HepG2 (cell line): ENCODE measurements at regions not wholly inside any gene's neighbourhood (a gene's known extent, or its start where the extent isn't known, plus 50 kb on each side); places are given as distances from the start of the nearest gene placed in this dataset.

Source experiments
- ATAC-seq: fragments of 200-7000 bp; cut with Tn5 transposase; 3 replicates; pipeline ENCODE4 v1.9.1; 2020; ENCODE audit warnings: mild to moderate bottlenecking, moderate library complexity
- BruUV-seq: library from RNA; stranded (reverse); fragments of 400-500 nt; replicated peaks from 2 replicates; lab custom pipeline; 2021; lab: Mats Ljungman, UMichigan
- CTCF ChIA-PET: fragments of 300-600 bp; formaldehyde crosslinking; extraction: SDS; loops from one replicate; lab custom pipeline; 2021; ENCODE audit warnings: low total read pairs, inconsistent platforms, low intra/inter-chr PET ratio; lab: Yijun Ruan, JAX
- POLR2A ChIA-PET: fragments of 350-600 bp; sonication (Branson Sonifier 250); formaldehyde crosslinking; loops from one replicate; lab custom pipeline; 2020; ENCODE audit warnings: antibody characterized with exemption, inconsistent platforms; lab: Yijun Ruan, JAX
- DNase-seq: peaks from one replicate; pipeline ENCODE4 v3.0.0-alpha.2; 2015; ENCODE audit warnings: low spot score
- FAIRE-seq: peaks from 3 replicates; lab custom pipeline; 2011; peaks lifted over from hg19 to GRCh38; lab: Jason Lieb, UNC
- H2AFZ ChIP-seq: one replicate; pipeline ENCODE4 v1.6.1; 2011; ENCODE audit warnings: low read length, inconsistent platforms
- H3K27ac ChIP-seq: fragments of 300-600 bp; 3 replicates; pipeline ENCODE4 v1.8.0; 2011; ENCODE audit warnings: mixed run types, mild to moderate bottlenecking, mixed read lengths, low read length, inconsistent platforms; ENCODE audit not compliant: insufficient read depth; ENCODE audit errors: extremely low read length
- H3K27me3 ChIP-seq, 2 experiments: fragments of 200-600 bp in 1 of 2; 2 replicates in 1 of 2; 3 replicates in 1 of 2; pipeline versions ENCODE4 v1.6.0 to v1.8.0; 2011; ENCODE audit warnings: low read length in 2 of 2, mild to moderate bottlenecking in 2 of 2, moderate library complexity in 2 of 2, inconsistent platforms in 1 of 2; ENCODE audit not compliant: insufficient read depth in 2 of 2, control insufficient read depth in 1 of 2
- H3K36me3 ChIP-seq, 2 experiments: fragments of 200-600 bp in 1 of 2; replicated peaks in 1 of 2; 2 replicates in 1 of 2; 3 replicates in 1 of 2; pipeline versions ENCODE4 v1.5.1 to v1.8.0; 2011; ENCODE audit warnings: low read length in 2 of 2, inconsistent platforms in 1 of 2; ENCODE audit not compliant: insufficient read depth in 2 of 2, control insufficient read depth in 1 of 2
- H3K4me1 ChIP-seq: 2 replicates; pipeline ENCODE4 v1.5.1; 2012; ENCODE audit warnings: low read length, inconsistent platforms; ENCODE audit not compliant: insufficient read depth
- H3K4me2 ChIP-seq: 2 replicates; pipeline ENCODE4 v1.6.0; 2011; ENCODE audit warnings: low read depth, low read length, inconsistent platforms
- H3K4me3 ChIP-seq, 3 experiments: fragments of 200-600 bp in 1 of 3; sonication (generic), shearing (Covaris generic) in 1 of 3; replicated peaks in 1 of 3; 2 replicates each; pipeline ENCODE4 v1.5.1; 2011 to 2016; ENCODE audit warnings: low read length in 3 of 3, inconsistent platforms in 2 of 3, low read depth in 2 of 3, mild to moderate bottlenecking in 2 of 3, control low read depth in 1 of 3, mixed read lengths in 1 of 3; ENCODE audit not compliant: insufficient read depth in 1 of 3
- H3K79me2 ChIP-seq: one replicate; pipeline ENCODE4 v1.6.1; 2011; ENCODE audit warnings: low read length, inconsistent platforms; ENCODE audit not compliant: insufficient read depth
- H3K9ac ChIP-seq: 2 replicates; pipeline ENCODE4 v1.6.0; 2011; ENCODE audit warnings: mild to moderate bottlenecking, low read depth, low read length, inconsistent platforms; ENCODE audit not compliant: insufficient read depth
- H3K9me3 ChIP-seq: 2 replicates; pipeline ENCODE4 v1.5.1; 2012; ENCODE audit warnings: mild to moderate bottlenecking, low read length
- H4K20me1 ChIP-seq: 2 replicates; pipeline ENCODE4 v1.6.0; 2011; ENCODE audit warnings: inconsistent platforms, mild to moderate bottlenecking, low read length, moderate library complexity; ENCODE audit not compliant: insufficient read depth
- CBX2 ChIP-seq, 2 experiments: fragments of 200-600 bp in 1 of 2; sonication (generic); formaldehyde crosslinking in 1 of 2; IDR thresholded peaks; 2 replicates each; pipeline versions ENCODE4 v1.7.0 to v1.8.1; 2018 to 2022; ENCODE audit warnings: low read depth in 2 of 2, low read length in 1 of 2, mild to moderate bottlenecking in 1 of 2, missing genetic modification reagents in 1 of 2
- HES4 ChIP-seq: sonication (generic); formaldehyde crosslinking; IDR thresholded peaks from 2 replicates; pipeline ENCODE4 v1.9.0; 2021; ENCODE audit warnings: mild to moderate bottlenecking, missing genetic modification reagents, borderline replicate concordance
- HOXD1 ChIP-seq: sonication (generic); formaldehyde crosslinking; IDR thresholded peaks from 2 replicates; pipeline ENCODE4 v1.5.0; 2020; ENCODE audit warnings: missing genetic modification reagents
- PPARG ChIP-seq: conservative IDR thresholded peaks from 2 replicates; pipeline ENCODE4 v1.6.1; 2016; ENCODE audit warnings: missing biosample characterization, missing genetic modification reagents
- RBM39 ChIP-seq: fragments of 200-400 bp; formaldehyde crosslinking; IDR thresholded peaks from one replicate; pipeline ENCODE4 v1.6.1; 2018; ENCODE audit warnings: antibody characterized with exemption, mild to moderate bottlenecking, low read depth, low read length; ENCODE audit not compliant: poor library complexity, severe bottlenecking
- SMARCE1 ChIP-seq: fragments of 450-650 bp; IDR thresholded peaks from 2 replicates; pipeline ENCODE4 v1.6.1; 2017; ENCODE audit warnings: borderline replicate concordance
- ZNF572 ChIP-seq: sonication (generic); formaldehyde crosslinking; IDR thresholded peaks from 2 replicates; pipeline ENCODE4 v1.5.1; 2020; ENCODE audit warnings: mild to moderate bottlenecking, missing genetic modification reagents
- WGBS: methylation state at CpG from one replicate; pipeline ENCODE4 v1.1.6; 2017; ENCODE audit warnings: low lambda C conversion rate; 5-methylcytosine and 5-hydroxymethylcytosine counted together
- in situ Hi-C: cut with HindIII; loops from 2 replicates; pipeline ENCODE4 v1.10.0; 2017; ENCODE audit warnings: low pct_unique_long_range_greater_than_20kb; ENCODE audit not compliant: extremely low pct_ligation_motif_present
- intact Hi-C: fragments of 100-400 bp; cut with micrococcal nuclease; formaldehyde crosslinking; loops from one replicate; pipeline ENCODE4 v1.10.0; 2022; ENCODE audit not compliant: unreplicated experiment
- TF ChIP-seq, protein P1 (sequence below), 2 experiments: sonication (generic) in 1 of 2; formaldehyde crosslinking in 1 of 2; IDR thresholded peaks; 2 replicates each; pipeline versions ENCODE4 v1.4.0 to v1.6.1; 2018 to 2020; ENCODE audit warnings: missing genetic modification reagents in 2 of 2, borderline replicate concordance in 1 of 2, low read depth in 1 of 2, mild to moderate bottlenecking in 1 of 2, missing biosample characterization in 1 of 2
- TF ChIP-seq, protein P2 (sequence below): sonication (generic); formaldehyde crosslinking; IDR thresholded peaks from 2 replicates; pipeline ENCODE4 v1.5.0; 2020; ENCODE audit warnings: mild to moderate bottlenecking, missing genetic modification reagents, moderate library complexity
- TF ChIP-seq, protein P3 (sequence below): IDR thresholded peaks from 2 replicates; pipeline ENCODE4 v1.6.1; 2016; ENCODE audit warnings: low read depth, control low read depth
- TF ChIP-seq, protein P4 (sequence below): sonication (generic); formaldehyde crosslinking; IDR thresholded peaks from 2 replicates; pipeline ENCODE4 v1.4.0; 2020; ENCODE audit warnings: missing genetic modification reagents

DNA sequence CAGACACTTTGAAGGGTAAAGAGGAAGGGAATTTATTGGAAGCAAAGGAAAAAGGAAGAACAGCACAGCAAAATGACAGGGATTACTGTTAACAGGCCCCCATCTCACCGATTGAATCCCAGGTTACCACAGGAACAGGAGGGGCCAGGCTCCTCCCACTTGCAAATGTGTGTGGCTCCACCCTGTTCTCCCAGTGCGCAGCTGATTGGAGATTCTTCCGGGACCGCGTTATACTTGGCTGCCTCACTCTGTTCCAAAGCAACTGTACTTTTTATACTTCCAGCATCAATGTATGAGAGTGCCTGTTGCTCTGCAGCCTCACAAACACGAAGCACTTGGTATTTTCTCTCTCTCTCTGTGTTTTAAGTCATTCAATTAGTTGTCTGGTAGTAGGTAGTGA, 273.6 kb upstream of the MDGA2 start:
- no peak for DNase-seq
- Histone ChIP-seq H3K4me1 (no peaks in the 10 kb centered on the region), H3K27me3 (no peaks in the 10 kb centered on the region), H3K9ac (no peak overlapping the region), H3K4me3 (no peak overlapping the region), H2AFZ (no peak overlapping the region), H4K20me1 (no peaks in the 10 kb centered on the region), H3K79me2 (no peaks in the 10 kb centered on the region), H3K27ac (no peak overlapping the region), H3K36me3 (no peaks in the 10 kb centered on the region), H3K9me3 (peaks cover 25% of the 10 kb centered on the region), H3K4me2 (no peak overlapping the region)
- no peak for TF ChIP-seq HOXD1 (CRISPR knock-in tag)
- TF ChIP-seq, protein P1, sequence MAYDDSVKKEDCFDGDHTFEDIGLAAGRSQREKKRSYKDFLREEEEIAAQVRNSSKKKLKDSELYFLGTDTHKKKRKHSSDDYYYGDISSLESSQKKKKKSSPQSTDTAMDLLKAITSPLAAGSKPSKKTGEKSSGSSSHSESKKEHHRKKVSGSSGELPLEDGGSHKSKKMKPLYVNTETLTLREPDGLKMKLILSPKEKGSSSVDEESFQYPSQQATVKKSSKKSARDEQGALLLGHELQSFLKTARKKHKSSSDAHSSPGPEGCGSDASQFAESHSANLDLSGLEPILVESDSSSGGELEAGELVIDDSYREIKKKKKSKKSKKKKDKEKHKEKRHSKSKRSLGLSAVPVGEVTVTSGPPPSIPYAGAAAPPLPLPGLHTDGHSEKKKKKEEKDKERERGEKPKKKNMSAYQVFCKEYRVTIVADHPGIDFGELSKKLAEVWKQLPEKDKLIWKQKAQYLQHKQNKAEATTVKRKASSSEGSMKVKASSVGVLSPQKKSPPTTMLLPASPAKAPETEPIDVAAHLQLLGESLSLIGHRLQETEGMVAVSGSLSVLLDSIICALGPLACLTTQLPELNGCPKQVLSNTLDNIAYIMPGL (CRISPR knock-in tag; IDR thresholded peaks at IDR 0.05; ENCODE audit: borderline replicate concordance in 1 of 2, low read depth in 1 of 2), result no peak
- TF ChIP-seq RBM39, result no peak
- TF ChIP-seq SMARCE1, result no peak
- no peak for TF ChIP-seq HES4
- TF ChIP-seq PPARG (CRISPR knock-in tag), result no peak
- TF ChIP-seq, protein P2, sequence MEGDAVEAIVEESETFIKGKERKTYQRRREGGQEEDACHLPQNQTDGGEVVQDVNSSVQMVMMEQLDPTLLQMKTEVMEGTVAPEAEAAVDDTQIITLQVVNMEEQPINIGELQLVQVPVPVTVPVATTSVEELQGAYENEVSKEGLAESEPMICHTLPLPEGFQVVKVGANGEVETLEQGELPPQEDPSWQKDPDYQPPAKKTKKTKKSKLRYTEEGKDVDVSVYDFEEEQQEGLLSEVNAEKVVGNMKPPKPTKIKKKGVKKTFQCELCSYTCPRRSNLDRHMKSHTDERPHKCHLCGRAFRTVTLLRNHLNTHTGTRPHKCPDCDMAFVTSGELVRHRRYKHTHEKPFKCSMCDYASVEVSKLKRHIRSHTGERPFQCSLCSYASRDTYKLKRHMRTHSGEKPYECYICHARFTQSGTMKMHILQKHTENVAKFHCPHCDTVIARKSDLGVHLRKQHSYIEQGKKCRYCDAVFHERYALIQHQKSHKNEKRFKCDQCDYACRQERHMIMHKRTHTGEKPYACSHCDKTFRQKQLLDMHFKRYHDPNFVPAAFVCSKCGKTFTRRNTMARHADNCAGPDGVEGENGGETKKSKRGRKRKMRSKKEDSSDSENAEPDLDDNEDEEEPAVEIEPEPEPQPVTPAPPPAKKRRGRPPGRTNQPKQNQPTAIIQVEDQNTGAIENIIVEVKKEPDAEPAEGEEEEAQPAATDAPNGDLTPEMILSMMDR (CRISPR knock-in tag), result no peak
- no peak for TF ChIP-seq CBX2 (IDR thresholded peaks at IDR 0.05; ENCODE audit: low read depth, low read length)
- no peak for TF ChIP-seq CBX2 (CRISPR knock-in tag; IDR thresholded peaks at IDR 0.05; ENCODE audit: low read depth)
- no peak for TF ChIP-seq ZNF572
- TF ChIP-seq, protein P3, sequence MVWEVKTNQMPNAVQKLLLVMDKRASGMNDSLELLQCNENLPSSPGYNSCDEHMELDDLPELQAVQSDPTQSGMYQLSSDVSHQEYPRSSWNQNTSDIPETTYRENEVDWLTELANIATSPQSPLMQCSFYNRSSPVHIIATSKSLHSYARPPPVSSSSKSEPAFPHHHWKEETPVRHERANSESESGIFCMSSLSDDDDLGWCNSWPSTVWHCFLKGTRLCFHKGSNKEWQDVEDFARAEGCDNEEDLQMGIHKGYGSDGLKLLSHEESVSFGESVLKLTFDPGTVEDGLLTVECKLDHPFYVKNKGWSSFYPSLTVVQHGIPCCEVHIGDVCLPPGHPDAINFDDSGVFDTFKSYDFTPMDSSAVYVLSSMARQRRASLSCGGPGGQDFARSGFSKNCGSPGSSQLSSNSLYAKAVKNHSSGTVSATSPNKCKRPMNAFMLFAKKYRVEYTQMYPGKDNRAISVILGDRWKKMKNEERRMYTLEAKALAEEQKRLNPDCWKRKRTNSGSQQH (CRISPR knock-in tag), result no peak
- TF ChIP-seq, protein P4, sequence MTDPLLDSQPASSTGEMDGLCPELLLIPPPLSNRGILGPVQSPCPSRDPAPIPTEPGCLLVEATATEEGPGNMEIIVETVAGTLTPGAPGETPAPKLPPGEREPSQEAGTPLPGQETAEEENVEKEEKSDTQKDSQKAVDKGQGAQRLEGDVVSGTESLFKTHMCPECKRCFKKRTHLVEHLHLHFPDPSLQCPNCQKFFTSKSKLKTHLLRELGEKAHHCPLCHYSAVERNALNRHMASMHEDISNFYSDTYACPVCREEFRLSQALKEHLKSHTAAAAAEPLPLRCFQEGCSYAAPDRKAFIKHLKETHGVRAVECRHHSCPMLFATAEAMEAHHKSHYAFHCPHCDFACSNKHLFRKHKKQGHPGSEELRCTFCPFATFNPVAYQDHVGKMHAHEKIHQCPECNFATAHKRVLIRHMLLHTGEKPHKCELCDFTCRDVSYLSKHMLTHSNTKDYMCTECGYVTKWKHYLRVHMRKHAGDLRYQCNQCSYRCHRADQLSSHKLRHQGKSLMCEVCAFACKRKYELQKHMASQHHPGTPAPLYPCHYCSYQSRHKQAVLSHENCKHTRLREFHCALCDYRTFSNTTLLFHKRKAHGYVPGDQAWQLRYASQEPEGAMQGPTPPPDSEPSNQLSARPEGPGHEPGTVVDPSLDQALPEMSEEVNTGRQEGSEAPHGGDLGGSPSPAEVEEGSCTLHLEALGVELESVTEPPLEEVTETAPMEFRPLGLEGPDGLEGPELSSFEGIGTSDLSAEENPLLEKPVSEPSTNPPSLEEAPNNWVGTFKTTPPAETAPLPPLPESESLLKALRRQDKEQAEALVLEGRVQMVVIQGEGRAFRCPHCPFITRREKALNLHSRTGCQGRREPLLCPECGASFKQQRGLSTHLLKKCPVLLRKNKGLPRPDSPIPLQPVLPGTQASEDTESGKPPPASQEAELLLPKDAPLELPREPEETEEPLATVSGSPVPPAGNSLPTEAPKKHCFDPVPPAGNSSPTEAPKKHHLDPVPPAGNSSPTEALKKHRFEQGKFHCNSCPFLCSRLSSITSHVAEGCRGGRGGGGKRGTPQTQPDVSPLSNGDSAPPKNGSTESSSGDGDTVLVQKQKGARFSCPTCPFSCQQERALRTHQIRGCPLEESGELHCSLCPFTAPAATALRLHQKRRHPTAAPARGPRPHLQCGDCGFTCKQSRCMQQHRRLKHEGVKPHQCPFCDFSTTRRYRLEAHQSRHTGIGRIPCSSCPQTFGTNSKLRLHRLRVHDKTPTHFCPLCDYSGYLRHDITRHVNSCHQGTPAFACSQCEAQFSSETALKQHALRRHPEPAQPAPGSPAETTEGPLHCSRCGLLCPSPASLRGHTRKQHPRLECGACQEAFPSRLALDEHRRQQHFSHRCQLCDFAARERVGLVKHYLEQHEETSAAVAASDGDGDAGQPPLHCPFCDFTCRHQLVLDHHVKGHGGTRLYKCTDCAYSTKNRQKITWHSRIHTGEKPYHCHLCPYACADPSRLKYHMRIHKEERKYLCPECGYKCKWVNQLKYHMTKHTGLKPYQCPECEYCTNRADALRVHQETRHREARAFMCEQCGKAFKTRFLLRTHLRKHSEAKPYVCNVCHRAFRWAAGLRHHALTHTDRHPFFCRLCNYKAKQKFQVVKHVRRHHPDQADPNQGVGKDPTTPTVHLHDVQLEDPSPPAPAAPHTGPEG (CRISPR knock-in tag), result no peak
- ChIA-PET POLR2A (no interaction called here), CTCF (no interaction called here)
- no peak for FAIRE-seq
- intact Hi-C loops (no loop called here), in situ Hi-C loops (no loop called here)
- ATAC-seq, result no peak
- no TSS peak for BruUV-seq
- WGBS, result 37% methylated on average over 6 of the region's 6 CpGs
